HEK293 (cell line): ENCODE measurements at regions not wholly inside any gene's neighbourhood (a gene's known extent, or its start where the extent isn't known, plus 50 kb on each side); places are given as distances from the start of the nearest gene placed in this dataset.

Source experiments
- KLF1 ChIP-seq: fragments of 450-650 bp; formaldehyde crosslinking; IDR thresholded peaks from 2 replicates; pipeline ENCODE4 v1.5.1; 2016; ENCODE audit warnings: missing biosample characterization, missing genetic modification characterization
- ZNF211 ChIP-seq: fragments of 450-650 bp; formaldehyde crosslinking; IDR thresholded peaks from 2 replicates; pipeline ENCODE4 v1.5.1; 2016; ENCODE audit warnings: low read depth, missing biosample characterization, missing genetic modification characterization
- ZNF510 ChIP-seq: fragments of 450-650 bp; formaldehyde crosslinking; IDR thresholded peaks from 2 replicates; pipeline ENCODE4 v1.5.1; 2018; ENCODE audit warnings: mild to moderate bottlenecking, missing genetic modification characterization, missing biosample characterization; ENCODE audit not compliant: insufficient replicate concordance
- ZNF843 ChIP-seq: fragments of 450-650 bp; formaldehyde crosslinking; IDR thresholded peaks from 2 replicates; pipeline ENCODE4 v1.5.1; 2016; ENCODE audit warnings: missing biosample characterization, missing genetic modification characterization
- TF ChIP-seq, protein P1 (sequence below): fragments of 450-650 bp; formaldehyde crosslinking; IDR thresholded peaks from 2 replicates; pipeline ENCODE4 v1.5.1; 2016; ENCODE audit warnings: missing biosample characterization, missing genetic modification characterization
- TF ChIP-seq, protein P2 (sequence below): fragments of 450-650 bp; IDR thresholded peaks from 2 replicates; pipeline ENCODE4 v1.5.1; 2018; ENCODE audit warnings: missing biosample characterization, missing genetic modification characterization
- TF ChIP-seq, protein P3 (sequence below): fragments of 450-650 bp; formaldehyde crosslinking; IDR thresholded peaks from 2 replicates; pipeline ENCODE4 v1.5.1; 2016; ENCODE audit warnings: missing biosample characterization, missing genetic modification characterization
- TF ChIP-seq, protein P4 (sequence below): fragments of 450-650 bp; formaldehyde crosslinking; conservative IDR thresholded peaks from 2 replicates; pipeline ENCODE4 v1.5.1; 2016; ENCODE audit warnings: low read depth, missing biosample characterization, missing genetic modification characterization
- TF ChIP-seq, protein P5 (sequence below): fragments of 450-650 bp; formaldehyde crosslinking; IDR thresholded peaks from 2 replicates; pipeline ENCODE4 v1.5.1; 2016; ENCODE audit warnings: missing biosample characterization, missing genetic modification characterization, borderline replicate concordance

DNA sequence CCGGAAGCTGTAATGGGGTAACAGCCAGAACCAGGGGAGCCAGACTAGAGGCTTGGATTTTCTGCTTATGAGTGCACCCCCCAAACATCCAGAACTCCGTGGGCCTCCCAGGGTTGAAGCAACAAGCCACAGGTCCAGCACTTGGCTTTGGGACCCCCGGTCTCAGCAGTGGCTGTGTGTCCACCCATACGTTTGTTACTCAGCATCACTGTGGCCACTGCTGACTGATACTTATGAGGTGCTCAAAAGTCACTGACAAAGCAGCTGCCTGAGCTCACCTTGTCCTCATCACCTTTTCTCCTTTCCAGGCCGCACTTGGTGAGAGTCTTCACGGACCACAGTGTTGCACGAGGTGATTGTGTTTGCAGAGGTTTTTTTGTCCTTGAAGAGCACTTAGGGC is 145.6 kb upstream of the RFLNA start:
- TF ChIP-seq, protein P1, sequence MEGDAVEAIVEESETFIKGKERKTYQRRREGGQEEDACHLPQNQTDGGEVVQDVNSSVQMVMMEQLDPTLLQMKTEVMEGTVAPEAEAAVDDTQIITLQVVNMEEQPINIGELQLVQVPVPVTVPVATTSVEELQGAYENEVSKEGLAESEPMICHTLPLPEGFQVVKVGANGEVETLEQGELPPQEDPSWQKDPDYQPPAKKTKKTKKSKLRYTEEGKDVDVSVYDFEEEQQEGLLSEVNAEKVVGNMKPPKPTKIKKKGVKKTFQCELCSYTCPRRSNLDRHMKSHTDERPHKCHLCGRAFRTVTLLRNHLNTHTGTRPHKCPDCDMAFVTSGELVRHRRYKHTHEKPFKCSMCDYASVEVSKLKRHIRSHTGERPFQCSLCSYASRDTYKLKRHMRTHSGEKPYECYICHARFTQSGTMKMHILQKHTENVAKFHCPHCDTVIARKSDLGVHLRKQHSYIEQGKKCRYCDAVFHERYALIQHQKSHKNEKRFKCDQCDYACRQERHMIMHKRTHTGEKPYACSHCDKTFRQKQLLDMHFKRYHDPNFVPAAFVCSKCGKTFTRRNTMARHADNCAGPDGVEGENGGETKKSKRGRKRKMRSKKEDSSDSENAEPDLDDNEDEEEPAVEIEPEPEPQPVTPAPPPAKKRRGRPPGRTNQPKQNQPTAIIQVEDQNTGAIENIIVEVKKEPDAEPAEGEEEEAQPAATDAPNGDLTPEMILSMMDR, result no peak
- TF ChIP-seq ZNF211 (tag by site-specific recombination) (no peak), ZNF510 (tag by site-specific recombination) (no peak), ZNF843 (tag by site-specific recombination) (no peak), KLF1 (tag by site-specific recombination) (no peak)
- TF ChIP-seq, protein P2, sequence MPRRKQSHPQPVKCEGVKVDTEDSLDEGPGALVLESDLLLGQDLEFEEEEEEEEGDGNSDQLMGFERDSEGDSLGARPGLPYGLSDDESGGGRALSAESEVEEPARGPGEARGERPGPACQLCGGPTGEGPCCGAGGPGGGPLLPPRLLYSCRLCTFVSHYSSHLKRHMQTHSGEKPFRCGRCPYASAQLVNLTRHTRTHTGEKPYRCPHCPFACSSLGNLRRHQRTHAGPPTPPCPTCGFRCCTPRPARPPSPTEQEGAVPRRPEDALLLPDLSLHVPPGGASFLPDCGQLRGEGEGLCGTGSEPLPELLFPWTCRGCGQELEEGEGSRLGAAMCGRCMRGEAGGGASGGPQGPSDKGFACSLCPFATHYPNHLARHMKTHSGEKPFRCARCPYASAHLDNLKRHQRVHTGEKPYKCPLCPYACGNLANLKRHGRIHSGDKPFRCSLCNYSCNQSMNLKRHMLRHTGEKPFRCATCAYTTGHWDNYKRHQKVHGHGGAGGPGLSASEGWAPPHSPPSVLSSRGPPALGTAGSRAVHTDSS (tag by site-specific recombination), result no peak
- TF ChIP-seq, protein P3, sequence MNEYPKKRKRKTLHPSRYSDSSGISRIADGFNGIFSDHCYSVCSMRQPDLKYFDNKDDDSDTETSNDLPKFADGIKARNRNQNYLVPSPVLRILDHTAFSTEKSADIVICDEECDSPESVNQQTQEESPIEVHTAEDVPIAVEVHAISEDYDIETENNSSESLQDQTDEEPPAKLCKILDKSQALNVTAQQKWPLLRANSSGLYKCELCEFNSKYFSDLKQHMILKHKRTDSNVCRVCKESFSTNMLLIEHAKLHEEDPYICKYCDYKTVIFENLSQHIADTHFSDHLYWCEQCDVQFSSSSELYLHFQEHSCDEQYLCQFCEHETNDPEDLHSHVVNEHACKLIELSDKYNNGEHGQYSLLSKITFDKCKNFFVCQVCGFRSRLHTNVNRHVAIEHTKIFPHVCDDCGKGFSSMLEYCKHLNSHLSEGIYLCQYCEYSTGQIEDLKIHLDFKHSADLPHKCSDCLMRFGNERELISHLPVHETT (tag by site-specific recombination), result no peak
- TF ChIP-seq, protein P4, sequence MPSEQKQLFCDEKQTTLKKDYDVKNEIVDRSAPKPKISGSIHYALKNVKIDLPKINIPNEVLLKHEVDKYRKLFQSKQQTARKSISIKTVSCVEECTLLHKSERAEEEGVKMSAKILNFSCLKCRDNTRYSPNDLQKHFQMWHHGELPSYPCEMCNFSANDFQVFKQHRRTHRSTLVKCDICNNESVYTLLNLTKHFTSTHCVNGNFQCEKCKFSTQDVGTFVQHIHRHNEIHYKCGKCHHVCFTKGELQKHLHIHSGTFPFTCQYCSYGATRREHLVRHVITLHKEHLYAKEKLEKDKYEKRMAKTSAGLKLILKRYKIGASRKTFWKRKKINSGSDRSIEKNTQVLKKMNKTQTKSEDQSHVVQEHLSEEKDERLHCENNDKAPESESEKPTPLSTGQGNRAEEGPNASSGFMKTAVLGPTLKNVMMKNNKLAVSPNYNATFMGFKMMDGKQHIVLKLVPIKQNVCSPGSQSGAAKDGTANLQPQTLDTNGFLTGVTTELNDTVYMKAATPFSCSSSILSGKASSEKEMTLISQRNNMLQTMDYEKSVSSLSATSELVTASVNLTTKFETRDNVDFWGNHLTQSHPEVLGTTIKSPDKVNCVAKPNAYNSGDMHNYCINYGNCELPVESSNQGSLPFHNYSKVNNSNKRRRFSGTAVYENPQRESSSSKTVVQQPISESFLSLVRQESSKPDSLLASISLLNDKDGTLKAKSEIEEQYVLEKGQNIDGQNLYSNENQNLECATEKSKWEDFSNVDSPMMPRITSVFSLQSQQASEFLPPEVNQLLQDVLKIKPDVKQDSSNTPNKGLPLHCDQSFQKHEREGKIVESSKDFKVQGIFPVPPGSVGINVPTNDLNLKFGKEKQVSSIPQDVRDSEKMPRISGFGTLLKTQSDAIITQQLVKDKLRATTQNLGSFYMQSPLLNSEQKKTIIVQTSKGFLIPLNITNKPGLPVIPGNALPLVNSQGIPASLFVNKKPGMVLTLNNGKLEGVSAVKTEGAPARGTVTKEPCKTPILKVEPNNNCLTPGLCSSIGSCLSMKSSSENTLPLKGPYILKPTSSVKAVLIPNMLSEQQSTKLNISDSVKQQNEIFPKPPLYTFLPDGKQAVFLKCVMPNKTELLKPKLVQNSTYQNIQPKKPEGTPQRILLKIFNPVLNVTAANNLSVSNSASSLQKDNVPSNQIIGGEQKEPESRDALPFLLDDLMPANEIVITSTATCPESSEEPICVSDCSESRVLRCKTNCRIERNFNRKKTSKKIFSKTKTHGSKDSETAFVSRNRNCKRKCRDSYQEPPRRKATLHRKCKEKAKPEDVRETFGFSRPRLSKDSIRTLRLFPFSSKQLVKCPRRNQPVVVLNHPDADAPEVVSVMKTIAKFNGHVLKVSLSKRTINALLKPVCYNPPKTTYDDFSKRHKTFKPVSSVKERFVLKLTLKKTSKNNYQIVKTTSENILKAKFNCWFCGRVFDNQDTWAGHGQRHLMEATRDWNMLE (tag by site-specific recombination), result no peak
- TF ChIP-seq, protein P5, sequence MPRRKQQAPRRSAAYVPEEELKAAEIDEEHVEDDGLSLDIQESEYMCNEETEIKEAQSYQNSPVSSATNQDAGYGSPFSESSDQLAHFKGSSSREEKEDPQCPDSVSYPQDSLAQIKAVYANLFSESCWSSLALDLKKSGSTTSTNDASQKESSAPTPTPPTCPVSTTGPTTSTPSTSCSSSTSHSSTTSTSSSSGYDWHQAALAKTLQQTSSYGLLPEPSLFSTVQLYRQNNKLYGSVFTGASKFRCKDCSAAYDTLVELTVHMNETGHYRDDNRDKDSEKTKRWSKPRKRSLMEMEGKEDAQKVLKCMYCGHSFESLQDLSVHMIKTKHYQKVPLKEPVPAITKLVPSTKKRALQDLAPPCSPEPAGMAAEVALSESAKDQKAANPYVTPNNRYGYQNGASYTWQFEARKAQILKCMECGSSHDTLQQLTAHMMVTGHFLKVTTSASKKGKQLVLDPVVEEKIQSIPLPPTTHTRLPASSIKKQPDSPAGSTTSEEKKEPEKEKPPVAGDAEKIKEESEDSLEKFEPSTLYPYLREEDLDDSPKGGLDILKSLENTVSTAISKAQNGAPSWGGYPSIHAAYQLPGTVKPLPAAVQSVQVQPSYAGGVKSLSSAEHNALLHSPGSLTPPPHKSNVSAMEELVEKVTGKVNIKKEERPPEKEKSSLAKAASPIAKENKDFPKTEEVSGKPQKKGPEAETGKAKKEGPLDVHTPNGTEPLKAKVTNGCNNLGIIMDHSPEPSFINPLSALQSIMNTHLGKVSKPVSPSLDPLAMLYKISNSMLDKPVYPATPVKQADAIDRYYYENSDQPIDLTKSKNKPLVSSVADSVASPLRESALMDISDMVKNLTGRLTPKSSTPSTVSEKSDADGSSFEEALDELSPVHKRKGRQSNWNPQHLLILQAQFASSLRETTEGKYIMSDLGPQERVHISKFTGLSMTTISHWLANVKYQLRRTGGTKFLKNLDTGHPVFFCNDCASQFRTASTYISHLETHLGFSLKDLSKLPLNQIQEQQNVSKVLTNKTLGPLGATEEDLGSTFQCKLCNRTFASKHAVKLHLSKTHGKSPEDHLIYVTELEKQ (tag by site-specific recombination), result no peak
